ENCODE measurements at regions not wholly inside any gene's neighbourhood (a gene's known extent, or its start where the extent isn't known, plus 50 kb on each side); places are given as distances from the start of the nearest gene placed in this dataset.

GRCh38 chr2:239657992-239658391 lies 257.2 kb upstream of the HDAC4 start:
- H3K4me3 ChIP-seq (ENCODE audit: low read depth, low read length), result no peak overlapping the region
- TF ChIP-seq, protein P1, sequence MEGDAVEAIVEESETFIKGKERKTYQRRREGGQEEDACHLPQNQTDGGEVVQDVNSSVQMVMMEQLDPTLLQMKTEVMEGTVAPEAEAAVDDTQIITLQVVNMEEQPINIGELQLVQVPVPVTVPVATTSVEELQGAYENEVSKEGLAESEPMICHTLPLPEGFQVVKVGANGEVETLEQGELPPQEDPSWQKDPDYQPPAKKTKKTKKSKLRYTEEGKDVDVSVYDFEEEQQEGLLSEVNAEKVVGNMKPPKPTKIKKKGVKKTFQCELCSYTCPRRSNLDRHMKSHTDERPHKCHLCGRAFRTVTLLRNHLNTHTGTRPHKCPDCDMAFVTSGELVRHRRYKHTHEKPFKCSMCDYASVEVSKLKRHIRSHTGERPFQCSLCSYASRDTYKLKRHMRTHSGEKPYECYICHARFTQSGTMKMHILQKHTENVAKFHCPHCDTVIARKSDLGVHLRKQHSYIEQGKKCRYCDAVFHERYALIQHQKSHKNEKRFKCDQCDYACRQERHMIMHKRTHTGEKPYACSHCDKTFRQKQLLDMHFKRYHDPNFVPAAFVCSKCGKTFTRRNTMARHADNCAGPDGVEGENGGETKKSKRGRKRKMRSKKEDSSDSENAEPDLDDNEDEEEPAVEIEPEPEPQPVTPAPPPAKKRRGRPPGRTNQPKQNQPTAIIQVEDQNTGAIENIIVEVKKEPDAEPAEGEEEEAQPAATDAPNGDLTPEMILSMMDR (IDR thresholded peaks at IDR 0.05; ENCODE audit: low read depth, low read length, missing control alignments), result no peak
- DNase-seq (ENCODE audit: low read depth), result no peak
- in situ Hi-C loops (cut with HindIII; ENCODE audit: low sequenced_read_pairs), result loop anchor here (5.0 kb wide), 1 partner anchor 41 kb away; no protein-coding TSS in a partner anchor

DNA sequence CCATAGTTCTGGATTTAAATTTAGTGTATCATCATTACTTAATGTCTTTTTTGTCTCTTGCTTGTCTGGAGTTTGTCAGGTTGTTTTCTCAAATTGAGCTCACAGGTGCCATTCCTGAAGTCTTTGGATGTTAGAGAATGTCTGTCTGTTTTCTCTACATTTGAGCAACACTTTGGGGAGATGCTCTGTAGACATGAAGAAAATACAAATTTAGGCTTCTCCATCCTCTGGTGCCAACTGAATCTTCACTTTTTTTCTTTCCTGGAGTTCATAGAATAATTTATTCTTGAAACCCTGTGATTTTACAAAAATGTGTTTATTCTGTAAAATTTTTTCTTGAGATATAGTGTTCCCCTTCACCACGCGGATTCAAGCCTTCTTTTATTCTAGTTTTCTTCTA lies 256.4 kb upstream of the HDAC4 start:
- TF ChIP-seq, protein P1 (IDR thresholded peaks at IDR 0.05; ENCODE audit: low read depth, low read length, missing control alignments), result no peak
- in situ Hi-C loops (cut with HindIII; ENCODE audit: low sequenced_read_pairs), result loop anchor here (5.0 kb wide), 1 partner anchor 40 kb away; no protein-coding TSS in a partner anchor
- no peak overlapping the region for H3K4me3 ChIP-seq (ENCODE audit: low read depth, low read length)
- DNase-seq (ENCODE audit: low read depth), result no peak

DNA sequence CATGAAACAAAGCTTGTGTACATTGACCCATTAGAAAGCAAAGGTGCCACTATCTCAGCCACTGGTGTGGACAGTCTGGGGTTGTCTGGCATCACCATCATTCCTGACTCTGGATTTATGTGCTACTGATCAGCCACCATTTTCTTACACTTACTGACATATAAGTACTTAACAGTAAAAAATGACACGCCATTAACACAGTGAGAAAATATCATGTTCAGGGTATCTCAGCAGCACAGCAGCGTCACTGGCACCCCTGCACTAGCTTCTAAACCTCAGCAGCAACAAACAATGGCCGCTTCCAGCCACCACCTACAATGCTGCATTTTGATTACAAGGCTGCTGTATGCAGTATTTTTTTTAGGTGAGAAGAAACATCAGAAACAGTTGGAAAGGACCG lies 253.4 kb upstream of the HDAC4 start:
- no peak for DNase-seq (ENCODE audit: low read depth)
- TF ChIP-seq, protein P1 (IDR thresholded peaks at IDR 0.05; ENCODE audit: low read depth, low read length, missing control alignments), result no peak
- H3K4me3 ChIP-seq (ENCODE audit: low read depth, low read length), result no peak overlapping the region
- in situ Hi-C loops (cut with HindIII; ENCODE audit: low sequenced_read_pairs), result no loop called here

- in situ Hi-C loops (cut with HindIII; ENCODE audit: low sequenced_read_pairs), result no loop called here
- no peak overlapping the region for H3K4me3 ChIP-seq (ENCODE audit: low read depth, low read length)
- TF ChIP-seq, protein P1 (IDR thresholded peaks at IDR 0.05; ENCODE audit: low read depth, low read length, missing control alignments), result no peak
- no peak for DNase-seq (ENCODE audit: low read depth)
Measured at GRCh38 chr2:239651859-239652258, 251.0 kb upstream of the HDAC4 start.

GRCh38 chr2:239650674-239651073 lies 249.9 kb upstream of the HDAC4 start:
- TF ChIP-seq, protein P1 (IDR thresholded peaks at IDR 0.05; ENCODE audit: low read depth, low read length, missing control alignments), result no peak
- DNase-seq (ENCODE audit: low read depth), result no peak
- in situ Hi-C loops (cut with HindIII; ENCODE audit: low sequenced_read_pairs), result no loop called here
- H3K4me3 ChIP-seq (ENCODE audit: low read depth, low read length), result no peak overlapping the region

GRCh38 chr2:239649309-239649708 lies 248.5 kb upstream of the HDAC4 start:
- TF ChIP-seq, protein P1 (IDR thresholded peaks at IDR 0.05; ENCODE audit: low read depth, low read length, missing control alignments), result no peak
- no peak overlapping the region for H3K4me3 ChIP-seq (ENCODE audit: low read depth, low read length)
- in situ Hi-C loops (cut with HindIII; ENCODE audit: low sequenced_read_pairs), result no loop called here
- no peak for DNase-seq (ENCODE audit: low read depth)

DNA sequence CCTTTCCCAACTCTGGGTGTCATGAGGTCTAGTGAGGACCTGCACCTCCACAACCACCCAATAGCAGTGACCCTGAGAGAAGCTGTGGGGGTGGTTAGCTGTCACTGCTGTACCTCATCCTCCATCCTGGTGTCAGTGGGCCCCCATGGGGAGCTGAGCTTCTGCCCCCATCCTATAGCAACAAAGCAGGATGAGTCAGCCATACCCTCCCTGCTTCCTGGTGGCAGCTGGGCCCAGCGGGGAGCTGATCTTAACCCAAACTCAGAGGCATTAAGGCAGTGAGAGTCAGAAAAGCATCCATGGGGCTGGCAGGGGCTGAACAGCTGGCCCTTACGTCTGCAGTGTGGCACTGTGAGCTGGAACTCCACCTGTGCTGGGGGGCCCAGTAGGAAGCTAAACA lies 247.8 kb upstream of the HDAC4 start:
- H3K4me3 ChIP-seq (ENCODE audit: low read depth, low read length), result no peak overlapping the region
- in situ Hi-C loops (cut with HindIII; ENCODE audit: low sequenced_read_pairs), result no loop called here
- TF ChIP-seq, protein P1 (IDR thresholded peaks at IDR 0.05; ENCODE audit: low read depth, low read length, missing control alignments), result no peak
- no peak for DNase-seq (ENCODE audit: low read depth)
